ENCODE measurements at regions not wholly inside any gene's neighbourhood (a gene's known extent, or its start where the extent isn't known, plus 50 kb on each side); places are given as distances from the start of the nearest gene placed in this dataset.

DNA sequence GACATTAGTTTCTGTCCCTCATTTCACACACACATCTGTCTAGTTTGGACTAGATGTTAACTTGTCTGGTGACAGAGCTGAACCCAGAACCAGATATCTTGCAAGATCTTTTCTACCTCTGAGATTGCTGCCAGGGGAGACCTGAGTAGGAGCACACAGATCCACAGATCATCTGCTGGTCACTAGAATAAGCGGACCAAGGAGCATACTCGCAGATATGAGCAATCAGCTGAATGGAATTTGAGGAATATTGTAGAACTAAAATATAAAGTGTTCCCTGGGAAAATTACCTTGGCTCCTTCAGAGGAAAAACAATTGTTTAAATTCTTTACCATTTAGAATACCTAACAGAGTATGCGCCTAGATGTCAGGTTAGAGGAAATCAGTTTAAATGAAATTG lies 90.7 kb downstream of the TNFSF18 start:
- H3K4me1 ChIP-seq (ENCODE audit: insufficient read depth, low read length) = no peaks in the 10 kb centered on the region
- H3K14ac ChIP-seq (ENCODE audit: insufficient read depth, low read length) = no peak overlapping the region
- Mint-ChIP-seq H3K4me3 (no peak overlapping the region), H3K4me1 (peaks cover 0 to 3% of the 10 kb centered on the region in 2 experiments; a peak in 1 of 4 replicates), H3K9me3 (peaks cover 3 to 7% of the 10 kb centered on the region in 2 experiments; a peak in 2 of 5 replicates), H3K27ac (no peak overlapping the region), H3K27me3 (ENCODE audit: low read depth) (no peaks in the 10 kb centered on the region), H3K36me3 (ENCODE audit: insufficient read depth in 1 of 3, low read depth in 3 of 3) (no peaks in the 10 kb centered on the region)
- no peak overlapping the region for H3T11ph ChIP-seq (ENCODE audit: low read length)
- no peak overlapping the region for H3K4me2 ChIP-seq (ENCODE audit: insufficient read depth, insufficient read length, low read length)
- H3K79me1 ChIP-seq (ENCODE audit: insufficient read depth, low read depth, low read length, poor library complexity, severe bottlenecking) = no peaks in the 10 kb centered on the region
- H3K27me3 ChIP-seq (ENCODE audit: insufficient read depth, low read length) = no peaks in the 10 kb centered on the region
- no peak for DNase-seq
- no peaks in the 10 kb centered on the region for H4K20me1 ChIP-seq (ENCODE audit: control insufficient read depth, insufficient read depth, insufficient read length)
- no peak overlapping the region for H4K91ac ChIP-seq (ENCODE audit: insufficient read length, low read depth, low read length)
- H3K23me2 ChIP-seq (ENCODE audit: insufficient read length, low read depth, low read length, poor library complexity, severe bottlenecking) = no peaks in the 10 kb centered on the region
- H2AK5ac ChIP-seq (ENCODE audit: insufficient read length, low read length) = no peak overlapping the region
- H2BK12ac ChIP-seq (ENCODE audit: insufficient read length, low read depth, low read length) = no peak overlapping the region
- H4K5ac ChIP-seq (ENCODE audit: insufficient read length, low read depth, low read length) = no peak overlapping the region
- H3K4ac ChIP-seq (ENCODE audit: low read depth, low read length) = no peak overlapping the region
- H2BK15ac ChIP-seq (ENCODE audit: low read depth, low read length) = no peak overlapping the region
- no peaks in the 10 kb centered on the region for H3K9me3 ChIP-seq (ENCODE audit: control insufficient read depth, low read depth, low read length)
- no peak overlapping the region for H3K18ac ChIP-seq (ENCODE audit: insufficient read length, low read depth, low read length)
- WGBS (ENCODE audit: extremely low coverage, insufficient read length, low lambda C conversion rate) = no CpG with 5 or more reads among the region's 3 CpGs
- H3K27ac ChIP-seq (ENCODE audit: insufficient read length, low read depth, low read length) = no peak overlapping the region
- no peak overlapping the region for H4K8ac ChIP-seq (replicated peaks; ENCODE audit: insufficient read length, low read depth, low read length)
- H3K79me2 ChIP-seq (ENCODE audit: insufficient read depth, low read length) = no peaks in the 10 kb centered on the region
- no peak overlapping the region for H2BK20ac ChIP-seq (ENCODE audit: low read depth, low read length, poor library complexity, severe bottlenecking)
- H2BK120ac ChIP-seq (ENCODE audit: low read depth, low read length, poor library complexity, severe bottlenecking) = no peak overlapping the region
- TF ChIP-seq, protein P1, sequence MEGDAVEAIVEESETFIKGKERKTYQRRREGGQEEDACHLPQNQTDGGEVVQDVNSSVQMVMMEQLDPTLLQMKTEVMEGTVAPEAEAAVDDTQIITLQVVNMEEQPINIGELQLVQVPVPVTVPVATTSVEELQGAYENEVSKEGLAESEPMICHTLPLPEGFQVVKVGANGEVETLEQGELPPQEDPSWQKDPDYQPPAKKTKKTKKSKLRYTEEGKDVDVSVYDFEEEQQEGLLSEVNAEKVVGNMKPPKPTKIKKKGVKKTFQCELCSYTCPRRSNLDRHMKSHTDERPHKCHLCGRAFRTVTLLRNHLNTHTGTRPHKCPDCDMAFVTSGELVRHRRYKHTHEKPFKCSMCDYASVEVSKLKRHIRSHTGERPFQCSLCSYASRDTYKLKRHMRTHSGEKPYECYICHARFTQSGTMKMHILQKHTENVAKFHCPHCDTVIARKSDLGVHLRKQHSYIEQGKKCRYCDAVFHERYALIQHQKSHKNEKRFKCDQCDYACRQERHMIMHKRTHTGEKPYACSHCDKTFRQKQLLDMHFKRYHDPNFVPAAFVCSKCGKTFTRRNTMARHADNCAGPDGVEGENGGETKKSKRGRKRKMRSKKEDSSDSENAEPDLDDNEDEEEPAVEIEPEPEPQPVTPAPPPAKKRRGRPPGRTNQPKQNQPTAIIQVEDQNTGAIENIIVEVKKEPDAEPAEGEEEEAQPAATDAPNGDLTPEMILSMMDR (conservative IDR thresholded peaks at IDR 0.05) = no peak
- H2BK5ac ChIP-seq (ENCODE audit: insufficient read length, low read length) = no peak overlapping the region
- H2AFZ ChIP-seq (ENCODE audit: low read length) = no peak overlapping the region
- H3K23ac ChIP-seq (ENCODE audit: insufficient read length, low read depth, low read length) = no peak overlapping the region
- H3K56ac ChIP-seq (ENCODE audit: insufficient read length, low read depth, low read length) = no peak overlapping the region
- no peak overlapping the region for H3K9ac ChIP-seq (ENCODE audit: extremely low read depth, insufficient read length, low read length)

All from H9 (cell line).